Cerebellar cortex (tissue), 1 donor: ENCODE measurements at regions not wholly inside any gene's neighbourhood (a gene's known extent, or its start where the extent isn't known, plus 50 kb on each side); places are given as distances from the start of the nearest gene placed in this dataset.
"Not testable (repeated sequence)": the region's sequence is repeated elsewhere in the genome, so short reads cannot be mapped to it uniquely, and the experiment has no call there.

Experiments
- DNase-seq: peaks from one replicate; pipeline ENCODE4 v3.0.0-alpha.2; 2015; ENCODE audit warnings: low spot score

GRCh38 chr16:63806794-63807506 is 1314.9 kb downstream of the CDH11 start:
- no peak for DNase-seq

GRCh38 chr16:63804126-63804525 is 1317.7 kb downstream of the CDH11 start:
- DNase-seq: no peak

DNA sequence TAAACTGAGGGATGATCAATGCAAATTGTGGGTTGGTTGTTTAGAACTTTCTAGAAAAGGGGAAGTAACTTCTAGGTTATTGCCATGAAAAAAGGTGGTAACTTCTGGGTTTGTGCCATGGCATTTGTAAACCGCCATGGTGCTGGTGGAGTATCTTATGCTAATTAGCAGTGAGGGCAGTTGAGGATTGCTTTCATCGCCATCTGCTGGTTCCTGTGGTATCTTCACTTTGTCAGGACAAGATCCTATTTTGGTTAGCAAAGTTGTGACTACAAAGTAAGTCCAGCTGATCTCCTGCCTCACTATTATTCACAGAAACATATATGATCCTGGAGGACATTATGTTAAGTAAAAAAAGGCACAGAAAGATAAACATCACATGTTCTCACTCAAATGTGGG is 1332.3 kb downstream of the CDH11 start:
- no peak for DNase-seq

DNA sequence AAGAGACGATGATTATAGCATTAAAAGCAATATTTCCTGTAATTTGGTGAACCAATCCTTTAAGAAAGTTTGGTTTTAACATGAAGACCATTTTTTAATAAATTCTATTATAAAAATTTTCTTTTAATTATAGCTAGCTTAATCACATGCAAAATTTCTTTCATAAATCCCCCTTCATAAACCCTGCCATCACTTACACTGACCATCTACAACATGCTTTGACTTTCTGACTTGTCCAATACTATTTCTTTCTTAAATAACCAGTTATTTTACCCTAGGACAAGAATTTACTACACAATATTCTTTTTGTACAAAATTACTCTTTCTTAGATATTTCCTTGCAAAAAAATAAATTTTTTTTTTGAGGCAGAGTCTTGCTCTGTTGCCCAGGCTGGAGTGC is 1334.8 kb downstream of the CDH11 start:
- no peak for DNase-seq

DNA sequence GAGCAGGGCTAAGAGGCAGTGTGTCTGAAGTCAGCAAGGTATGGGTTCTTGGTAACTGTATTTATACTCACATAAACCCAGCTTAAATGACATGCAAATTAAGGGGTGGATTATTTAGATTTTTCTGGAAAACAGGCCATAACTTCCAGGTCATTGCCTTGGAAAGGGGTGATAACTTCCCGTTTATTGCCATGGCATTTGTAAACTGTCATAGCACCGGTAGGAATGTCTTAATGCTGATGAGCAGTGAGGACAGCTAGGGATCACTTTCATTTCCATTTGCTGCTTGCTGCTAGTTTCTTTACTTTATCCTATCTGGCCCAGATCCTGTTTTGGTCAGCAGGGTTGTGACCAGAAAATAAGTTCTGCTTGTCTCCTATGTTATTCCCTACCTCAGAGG is 1336.7 kb downstream of the CDH11 start:
- DNase-seq: no peak

DNA sequence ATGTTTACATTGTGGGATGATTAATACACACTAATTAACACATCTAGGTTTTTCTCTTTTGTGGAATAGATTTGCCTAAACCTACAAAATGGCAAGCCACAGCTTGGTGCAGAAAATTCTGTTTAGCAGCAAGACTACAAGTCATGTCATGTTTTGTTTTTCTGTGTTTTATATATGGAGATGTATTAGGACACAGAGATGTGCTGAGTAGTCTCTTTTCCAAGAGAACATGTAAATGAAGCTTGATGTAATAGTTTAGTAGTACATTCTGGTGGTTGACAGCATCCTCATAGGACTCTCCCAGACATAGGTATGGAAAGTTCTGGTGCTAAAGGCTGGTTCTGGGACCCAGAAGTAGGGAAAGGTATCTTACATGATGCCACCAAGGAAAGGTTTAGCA is 1345.4 kb downstream of the CDH11 start:
- DNase-seq: no peak

GRCh38 chr16:63776034-63776433 is 1345.8 kb downstream of the CDH11 start:
- DNase-seq: no peak

DNA sequence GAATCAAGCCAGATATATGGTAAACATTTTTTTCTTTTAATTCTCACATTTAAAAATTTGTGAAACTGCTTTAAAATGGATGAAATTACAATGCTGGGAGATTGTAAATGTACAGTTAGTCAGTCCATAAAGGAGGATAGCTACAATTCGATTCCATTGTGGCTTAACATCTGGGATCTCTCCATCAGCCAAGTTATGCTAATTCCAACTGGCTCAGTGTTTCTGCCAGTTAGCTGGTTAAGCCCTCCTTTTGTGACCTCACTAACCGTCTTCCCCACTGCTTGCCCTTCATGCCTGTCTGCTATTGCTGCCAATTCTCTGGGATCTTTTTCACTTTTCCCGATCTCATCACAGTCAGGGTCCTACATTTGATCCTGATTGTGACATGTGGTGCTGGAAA is 1347.6 kb downstream of the CDH11 start:
- DNase-seq: no peak

- no peak for DNase-seq
Observed at GRCh38 chr16:63769211-63769610, 1352.7 kb downstream of the CDH11 start.

- DNase-seq: not testable (repeated sequence)
Observed at GRCh38 chr16:63760246-63760645, 1361.6 kb downstream of the CDH11 start.

DNA sequence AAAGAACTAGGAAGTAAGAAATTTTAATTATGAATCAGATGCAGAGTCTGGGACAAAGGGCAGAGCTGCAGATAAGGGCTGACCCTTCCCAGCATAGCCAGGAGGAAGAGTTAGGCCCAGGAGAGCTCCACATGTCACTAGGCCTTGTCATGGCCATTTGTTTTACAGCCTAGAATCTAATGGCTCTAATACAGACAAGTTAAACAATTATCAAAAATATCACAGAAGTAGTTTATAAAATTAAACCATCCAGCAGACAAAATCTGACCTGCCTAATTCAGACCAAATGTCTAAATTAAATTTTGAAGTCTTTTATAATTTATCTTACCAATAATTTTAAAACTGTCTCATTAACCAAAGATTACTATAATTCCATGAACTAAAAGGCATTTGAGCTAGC is 1369.5 kb downstream of the CDH11 start:
- DNase-seq: no peak

GRCh38 chr16:63749276-63749675 is 1372.6 kb downstream of the CDH11 start:
- no peak for DNase-seq

GRCh38 chr16:63745456-63745855 is 1376.4 kb downstream of the CDH11 start:
- DNase-seq: no peak

- no peak for DNase-seq
Observed at GRCh38 chr16:63744077-63744874, 1377.6 kb downstream of the CDH11 start.

DNA sequence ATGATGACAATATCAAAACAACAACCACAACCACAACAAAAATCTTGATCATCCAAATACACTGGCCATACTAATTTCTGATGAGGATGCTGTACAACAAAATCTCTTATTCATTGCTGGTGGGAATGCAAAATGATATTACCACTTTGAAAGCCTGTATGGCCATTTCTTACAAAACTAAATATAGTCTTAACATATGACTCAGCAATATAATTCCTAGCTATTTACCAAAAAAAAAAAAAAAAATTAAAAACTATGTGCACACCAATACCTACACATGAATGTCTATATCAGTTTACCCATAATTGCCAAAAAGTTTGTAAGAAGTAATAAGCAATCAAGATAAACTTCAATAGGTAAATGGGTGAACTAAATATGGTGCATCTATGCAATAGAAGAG is 1379.7 kb downstream of the CDH11 start:
- no peak for DNase-seq

DNA sequence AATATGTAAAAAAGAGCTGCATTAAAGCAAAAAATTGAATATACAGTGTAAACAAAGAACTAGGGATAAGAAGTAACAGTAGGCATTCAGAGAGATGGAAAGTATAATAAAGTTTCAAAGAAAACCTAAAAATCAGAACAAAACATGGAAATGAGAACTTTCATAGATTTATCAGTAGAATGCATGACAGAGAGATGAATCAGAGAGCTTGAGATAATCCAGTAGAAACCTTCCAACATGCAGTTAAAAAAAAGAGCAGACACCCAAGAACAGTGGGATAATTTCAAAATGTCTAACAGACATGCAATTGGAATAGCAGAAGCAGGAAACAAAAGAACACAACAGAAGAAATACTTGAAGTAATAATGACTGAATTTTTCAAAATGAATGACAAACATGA is 1384.2 kb downstream of the CDH11 start:
- DNase-seq: no peak

- DNase-seq: no peak
Observed at GRCh38 chr16:63735456-63735855, 1386.4 kb downstream of the CDH11 start.

DNA sequence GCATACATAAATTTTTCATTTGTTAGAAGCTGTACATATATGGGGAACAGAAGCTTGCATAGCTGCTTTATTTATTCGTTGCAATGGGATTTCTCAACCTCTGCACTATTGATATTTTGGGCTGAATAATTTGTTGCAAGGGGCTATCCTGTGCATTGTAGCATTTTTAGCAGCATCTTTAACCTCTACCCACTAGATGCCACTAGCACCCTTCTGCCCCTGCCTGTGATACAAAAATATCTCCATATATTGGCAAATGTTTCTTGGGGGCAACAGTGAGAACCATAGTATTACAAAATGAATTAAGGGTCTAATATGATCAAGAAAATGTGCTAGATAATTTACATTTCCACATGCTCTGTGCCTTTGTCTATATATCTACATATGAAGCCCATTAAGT is 1401.0 kb downstream of the CDH11 start:
- DNase-seq: no peak

DNA sequence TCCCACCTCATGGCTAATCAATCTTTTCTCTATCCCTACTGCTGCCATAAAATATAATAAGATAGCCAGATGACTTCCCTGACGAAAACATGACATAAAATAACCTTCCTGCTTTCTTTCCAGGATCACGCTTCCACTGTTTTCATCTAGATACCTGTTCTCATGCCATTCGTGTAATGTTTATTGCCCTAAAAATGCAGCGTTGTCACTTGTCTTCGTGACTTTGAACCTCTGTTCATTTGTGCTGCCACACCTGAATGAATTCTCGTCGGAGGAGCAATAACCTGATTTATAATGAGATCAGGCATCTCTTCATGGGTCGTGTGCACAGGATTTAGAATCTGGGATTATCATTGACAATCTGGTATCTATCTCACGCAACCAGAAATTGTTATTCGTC is 1401.9 kb downstream of the CDH11 start:
- no peak for DNase-seq

DNA sequence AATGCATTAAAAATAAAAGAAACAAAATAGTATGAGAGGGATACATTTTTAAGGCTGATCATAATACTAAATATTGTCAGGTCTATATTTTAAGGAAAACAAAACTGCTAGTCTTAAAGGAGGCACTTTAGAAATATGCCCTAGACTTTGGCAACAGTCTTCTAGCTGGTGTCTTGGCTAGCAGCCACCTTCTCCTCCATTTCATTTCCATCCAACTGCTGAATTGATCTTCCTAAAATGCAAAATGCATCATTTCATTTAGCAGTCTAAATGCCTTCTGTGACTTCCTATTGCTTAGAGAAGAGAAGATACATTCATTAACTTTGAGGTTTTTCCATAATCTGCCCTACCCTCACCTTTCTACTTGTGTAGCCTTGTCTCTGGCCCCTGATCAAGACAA is 1404.1 kb downstream of the CDH11 start:
- peak; percentile 6 for DNase-seq

DNA sequence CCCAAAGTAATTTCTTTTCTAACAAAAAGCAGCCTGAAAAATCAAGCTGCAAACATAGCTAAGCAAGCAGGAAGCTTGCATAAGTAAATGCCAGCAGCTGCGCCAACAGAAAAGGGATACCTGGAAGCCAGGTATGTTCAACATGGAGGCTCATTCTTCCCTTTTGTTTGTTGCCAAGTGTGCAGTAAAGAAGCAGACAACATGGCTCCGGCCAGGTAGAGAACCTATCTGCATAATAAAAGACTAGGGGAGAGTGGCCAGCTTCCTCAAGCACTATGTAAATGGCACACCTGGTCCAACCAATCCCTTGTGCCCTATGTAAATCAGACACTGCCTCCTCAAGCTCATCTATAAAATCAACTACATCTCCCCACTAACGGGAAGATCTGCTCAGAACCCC is 1407.0 kb downstream of the CDH11 start:
- DNase-seq: no peak

DNA sequence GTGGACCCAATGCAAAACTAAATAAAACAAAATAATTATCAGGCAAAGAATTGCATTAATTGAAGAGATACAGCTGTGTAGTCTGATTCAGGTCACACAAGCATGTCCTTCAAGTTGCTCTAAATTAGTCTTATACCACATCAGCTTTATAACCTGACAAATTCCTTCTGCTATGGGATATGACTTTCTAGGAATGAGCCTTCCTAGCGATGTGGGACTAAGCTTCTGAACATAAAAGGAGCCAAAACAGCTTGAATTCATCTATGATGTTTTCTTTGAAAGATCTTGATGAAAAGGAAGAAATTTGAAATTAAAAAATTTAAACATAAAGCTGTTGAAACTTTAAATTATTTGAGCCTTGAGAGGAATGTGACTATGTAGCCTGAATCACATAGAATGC is 1409.1 kb downstream of the CDH11 start:
- DNase-seq: no peak

DNA sequence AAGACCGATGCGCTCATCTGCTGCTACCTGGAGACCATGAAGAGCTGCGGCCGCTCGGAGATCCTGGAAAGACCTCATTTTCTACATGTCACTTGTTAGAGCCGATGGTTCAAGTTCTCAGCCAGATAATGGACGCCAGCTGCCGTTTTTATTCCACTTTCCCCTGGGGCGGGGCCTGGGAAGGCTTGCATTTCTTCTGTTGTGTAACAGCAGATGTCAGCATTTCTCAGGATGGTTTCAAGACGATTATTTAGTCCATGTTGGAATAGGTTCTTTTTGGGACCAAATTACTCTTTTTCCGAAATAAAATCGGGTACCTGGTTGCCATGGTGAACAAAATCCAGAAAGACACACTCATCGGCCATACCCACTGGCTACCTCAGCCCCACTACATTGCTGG is 1418.3 kb downstream of the CDH11 start:
- no peak for DNase-seq
